Karpas-422 (cell line): ENCODE measurements at regions not wholly inside any gene's neighbourhood (a gene's known extent, or its start where the extent isn't known, plus 50 kb on each side); places are given as distances from the start of the nearest gene placed in this dataset.

Experiments
- DNase-seq: peaks from one replicate; pipeline ENCODE4 v3.0.0-alpha.2; 2015
- H2AFZ ChIP-seq: fragments of 200-600 bp; sonication (generic); 2 replicates; pipeline ENCODE4 v1.6.1; 2014; ENCODE audit warnings: antibody characterized with exemption, low read length, mixed read lengths
- H3K27ac ChIP-seq: fragments of 200-600 bp; sonication (generic); 2 replicates; pipeline ENCODE4 v1.5.1; 2014; ENCODE audit warnings: mild to moderate bottlenecking, low read length, moderate library complexity
- H3K27me3 ChIP-seq: fragments of 200-600 bp; sonication (generic); 2 replicates; pipeline ENCODE4 v1.6.1; 2014; ENCODE audit warnings: low read length, mixed read lengths
- H3K36me3 ChIP-seq: fragments of 200-600 bp; sonication (generic); 2 replicates; pipeline ENCODE4 v1.6.1; 2014; ENCODE audit warnings: low read length, mixed read lengths; ENCODE audit not compliant: insufficient read depth
- H3K4me1 ChIP-seq: fragments of 200-600 bp; sonication (generic); 2 replicates; pipeline ENCODE4 v1.6.1; 2014; ENCODE audit warnings: mild to moderate bottlenecking, low read length, mixed read lengths
- H3K4me2 ChIP-seq: fragments of 200-600 bp; sonication (generic); 2 replicates; pipeline ENCODE4 v1.6.1; 2014; ENCODE audit warnings: low read length, low read depth, mild to moderate bottlenecking; ENCODE audit not compliant: poor library complexity, severe bottlenecking
- H3K4me3 ChIP-seq: fragments of 200-600 bp; sonication (generic); 2 replicates; pipeline ENCODE4 v1.5.1; 2014; ENCODE audit warnings: mild to moderate bottlenecking, antibody characterized with exemption, low read length, mixed read lengths
- H3K79me2 ChIP-seq: fragments of 200-600 bp; sonication (generic); 2 replicates; pipeline ENCODE4 v1.6.1; 2014; ENCODE audit warnings: mild to moderate bottlenecking, low read length, mixed read lengths
- H3K9ac ChIP-seq: fragments of 200-600 bp; sonication (generic); 2 replicates; pipeline ENCODE4 v1.6.0; 2014; ENCODE audit warnings: low read length
- H3K9me2 ChIP-seq: fragments of 200-600 bp; sonication (generic), shearing (Covaris generic); replicated peaks from 2 replicates; pipeline ENCODE4 v1.6.0; 2014; ENCODE audit warnings: mild to moderate bottlenecking, low read length, moderate library complexity; ENCODE audit not compliant: insufficient read depth
- H3K9me3 ChIP-seq: fragments of 300-700, 200-600 bp; sonication (generic); 2 replicates; pipeline ENCODE4 v1.6.1; 2014; ENCODE audit warnings: low read length, mixed read lengths
- H4K20me1 ChIP-seq: fragments of 200-600 bp; sonication (generic); 2 replicates; pipeline ENCODE4 v1.6.1; 2014; ENCODE audit warnings: mild to moderate bottlenecking, antibody characterized with exemption, low read length, low read depth; ENCODE audit not compliant: insufficient read depth

DNA sequence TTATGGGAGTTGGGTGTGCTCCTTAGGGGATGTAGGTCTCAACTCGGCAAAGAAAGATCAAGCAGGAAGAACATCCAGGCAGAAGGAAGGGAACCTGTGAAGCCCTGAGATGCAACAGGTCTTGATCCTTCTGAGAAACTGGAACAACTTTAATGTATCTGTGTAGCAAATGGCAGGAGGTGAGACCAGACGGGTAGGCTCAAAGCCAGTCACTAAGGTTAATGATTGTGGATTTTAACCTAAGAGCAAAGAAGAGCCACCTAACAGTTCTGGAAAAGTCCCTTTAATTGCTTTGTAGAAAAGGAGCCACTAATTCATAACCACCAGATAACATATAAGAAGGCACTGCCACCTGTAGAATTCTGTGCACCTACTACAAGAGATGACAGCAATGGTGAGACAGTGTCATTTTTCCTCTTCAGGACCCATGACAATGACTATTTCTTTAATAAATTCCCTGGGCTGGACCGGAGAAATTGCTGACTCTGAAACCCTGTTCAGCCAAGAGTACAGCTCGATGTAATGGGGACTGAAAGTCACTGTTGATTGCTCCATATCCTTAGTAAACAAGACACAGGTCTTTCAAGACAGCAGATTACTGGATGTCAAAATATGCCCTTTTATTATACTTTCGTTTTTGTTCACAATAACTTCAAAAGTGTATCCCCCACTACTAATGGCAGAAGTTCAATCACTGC is 326.2 kb downstream of the CBLN4 start:
- H2AFZ ChIP-seq, result no peak overlapping the region
- H3K9me3 ChIP-seq, result peaks cover 25% of the 10 kb centered on the region
- no peaks in the 10 kb centered on the region for H3K4me1 ChIP-seq
- H3K79me2 ChIP-seq, result no peaks in the 10 kb centered on the region
- H3K4me2 ChIP-seq, result no peak overlapping the region
- no peaks in the 10 kb centered on the region for H3K27me3 ChIP-seq
- DNase-seq, result no peak
- no peak overlapping the region for H3K9ac ChIP-seq
- H4K20me1 ChIP-seq, result no peaks in the 10 kb centered on the region
- no peaks in the 10 kb centered on the region for H3K9me2 ChIP-seq
- no peaks in the 10 kb centered on the region for H3K36me3 ChIP-seq
- H3K4me3 ChIP-seq, result no peak overlapping the region
- H3K27ac ChIP-seq, result no peak overlapping the region

DNA sequence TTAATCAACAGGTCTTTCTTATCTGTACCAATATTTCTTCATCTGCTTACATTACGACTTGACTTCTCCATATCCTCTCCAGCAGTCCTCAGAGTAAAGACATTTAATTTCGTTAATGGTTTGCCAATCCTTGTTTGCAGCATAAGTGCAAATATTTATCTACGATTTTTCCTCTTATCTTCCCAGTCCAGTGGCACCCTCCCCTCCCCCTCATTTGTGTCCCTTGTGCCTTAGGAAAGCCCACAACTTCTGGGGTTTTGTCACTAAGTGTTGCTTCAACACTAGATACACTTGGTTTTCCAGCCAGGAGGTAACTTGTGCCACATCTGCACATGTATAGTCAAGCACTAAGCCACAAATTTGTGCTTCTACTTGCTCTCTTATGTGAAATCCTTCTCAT is 327.2 kb downstream of the CBLN4 start:
- Histone ChIP-seq H3K9me3 (peaks cover 25% of the 10 kb centered on the region), H3K4me3 (no peak overlapping the region), H3K9me2 (no peaks in the 10 kb centered on the region), H3K79me2 (no peaks in the 10 kb centered on the region), H3K4me2 (no peak overlapping the region), H3K27me3 (no peaks in the 10 kb centered on the region), H4K20me1 (no peaks in the 10 kb centered on the region), H3K4me1 (no peaks in the 10 kb centered on the region), H2AFZ (no peak overlapping the region), H3K27ac (no peak overlapping the region), H3K36me3 (no peaks in the 10 kb centered on the region), H3K9ac (no peak overlapping the region)
- no peak for DNase-seq

DNA sequence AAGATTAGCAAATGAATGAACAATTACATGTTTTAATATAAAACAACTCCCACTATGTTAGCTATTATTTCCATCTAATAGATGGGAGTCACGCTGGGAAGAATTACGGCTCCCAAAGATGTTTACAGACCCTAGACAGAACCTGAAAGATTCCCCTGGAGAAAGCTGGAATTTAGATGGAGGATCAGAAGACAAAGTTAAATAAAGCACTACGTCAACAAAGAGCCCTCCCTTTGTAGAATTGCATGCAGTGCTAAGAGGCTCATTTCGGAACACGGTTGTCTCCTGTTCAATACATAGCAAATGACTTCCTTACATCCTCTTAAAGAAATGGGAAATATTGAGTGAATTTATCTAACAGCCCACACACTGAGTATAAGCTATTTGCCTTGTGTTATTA is 328.3 kb downstream of the CBLN4 start:
- no peak for DNase-seq
- Histone ChIP-seq H4K20me1 (no peaks in the 10 kb centered on the region), H2AFZ (no peak overlapping the region), H3K79me2 (no peaks in the 10 kb centered on the region), H3K36me3 (no peaks in the 10 kb centered on the region), H3K9me2 (no peaks in the 10 kb centered on the region), H3K9me3 (peaks cover 27% of the 10 kb centered on the region), H3K27me3 (no peaks in the 10 kb centered on the region), H3K4me2 (no peak overlapping the region), H3K4me1 (no peaks in the 10 kb centered on the region), H3K9ac (no peak overlapping the region), H3K4me3 (no peak overlapping the region), H3K27ac (no peak overlapping the region)

DNA sequence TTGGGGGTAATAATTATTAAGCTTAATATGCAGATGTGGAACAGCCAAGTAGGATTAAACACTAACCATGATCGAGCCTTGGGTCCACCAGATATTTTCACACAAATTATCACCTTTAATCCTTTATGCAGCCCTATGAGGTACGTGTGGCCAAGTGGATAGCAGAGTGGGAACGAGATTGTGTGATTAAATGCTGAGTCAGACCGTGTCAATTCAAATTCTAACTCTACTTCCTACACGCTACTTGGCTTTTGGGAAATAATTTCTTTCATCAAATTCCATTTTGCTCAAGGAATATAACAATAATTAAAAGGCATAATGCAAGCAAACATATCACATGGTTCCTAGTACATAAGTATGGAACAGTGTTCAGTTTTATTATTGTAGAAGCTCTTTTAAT is 329.2 kb downstream of the CBLN4 start:
- H3K27me3 ChIP-seq, result no peaks in the 10 kb centered on the region
- no peaks in the 10 kb centered on the region for H3K4me1 ChIP-seq
- H3K79me2 ChIP-seq, result no peaks in the 10 kb centered on the region
- H3K9me3 ChIP-seq, result peaks cover 29% of the 10 kb centered on the region
- no peak for DNase-seq
- no peaks in the 10 kb centered on the region for H4K20me1 ChIP-seq
- H3K9me2 ChIP-seq, result no peaks in the 10 kb centered on the region
- no peak overlapping the region for H3K27ac ChIP-seq
- H3K36me3 ChIP-seq, result no peaks in the 10 kb centered on the region
- no peak overlapping the region for H3K4me2 ChIP-seq
- no peak overlapping the region for H3K4me3 ChIP-seq
- no peak overlapping the region for H3K9ac ChIP-seq
- no peak overlapping the region for H2AFZ ChIP-seq

DNA sequence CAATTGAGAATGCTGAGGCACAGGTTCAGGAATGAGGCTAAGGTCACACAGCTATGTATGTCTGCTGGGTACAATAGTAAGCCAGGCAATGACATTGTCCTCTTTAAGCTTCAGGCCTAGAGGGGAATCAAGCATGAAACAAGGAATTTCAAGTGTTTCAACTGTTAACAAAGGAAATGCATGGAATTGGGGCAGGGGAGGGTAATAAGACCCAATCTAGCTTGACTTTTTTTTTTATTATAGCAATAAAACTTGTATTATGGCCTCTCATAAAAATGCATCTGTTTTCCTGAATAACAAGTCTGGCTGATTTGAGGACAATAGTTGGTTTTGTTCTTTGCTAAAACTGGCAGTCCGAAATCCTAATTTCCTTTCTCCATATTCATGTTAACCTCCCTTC is 336.7 kb downstream of the CBLN4 start:
- H4K20me1 ChIP-seq, result no peaks in the 10 kb centered on the region
- H3K9me2 ChIP-seq, result no peaks in the 10 kb centered on the region
- no peak for DNase-seq
- H3K9ac ChIP-seq, result no peak overlapping the region
- peaks cover 17% of the 10 kb centered on the region for H3K9me3 ChIP-seq
- H2AFZ ChIP-seq, result no peak overlapping the region
- no peaks in the 10 kb centered on the region for H3K4me1 ChIP-seq
- H3K4me3 ChIP-seq, result no peak overlapping the region
- no peaks in the 10 kb centered on the region for H3K79me2 ChIP-seq
- no peaks in the 10 kb centered on the region for H3K36me3 ChIP-seq
- no peak overlapping the region for H3K27ac ChIP-seq
- no peak overlapping the region for H3K4me2 ChIP-seq
- H3K27me3 ChIP-seq, result no peaks in the 10 kb centered on the region

DNA sequence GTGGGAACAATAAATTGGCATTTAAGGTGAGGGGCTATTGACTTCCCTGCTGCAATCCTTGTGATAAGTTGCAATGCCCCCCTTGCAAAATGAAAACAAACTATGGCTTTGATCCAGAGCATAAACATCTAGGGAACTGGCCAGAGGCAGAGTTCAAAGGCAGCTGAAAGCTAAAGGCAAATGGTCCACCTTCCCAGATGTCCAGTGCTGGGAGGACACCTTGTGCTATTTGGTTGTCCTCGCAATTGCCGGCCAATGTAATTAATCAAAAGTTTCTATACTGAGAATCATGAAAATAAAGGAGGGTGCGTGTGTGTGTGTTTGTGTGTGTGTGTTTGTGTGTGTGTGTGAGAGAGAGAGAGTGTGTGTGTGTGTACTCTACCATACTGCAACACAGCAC is 337.4 kb downstream of the CBLN4 start:
- H2AFZ ChIP-seq, result no peak overlapping the region
- H3K4me2 ChIP-seq, result no peak overlapping the region
- H3K36me3 ChIP-seq, result no peaks in the 10 kb centered on the region
- H3K27me3 ChIP-seq, result no peaks in the 10 kb centered on the region
- no peak for DNase-seq
- H3K9me3 ChIP-seq, result peaks cover 17% of the 10 kb centered on the region
- H3K79me2 ChIP-seq, result no peaks in the 10 kb centered on the region
- no peaks in the 10 kb centered on the region for H3K4me1 ChIP-seq
- H3K27ac ChIP-seq, result no peak overlapping the region
- H4K20me1 ChIP-seq, result no peaks in the 10 kb centered on the region
- H3K4me3 ChIP-seq, result no peak overlapping the region
- no peaks in the 10 kb centered on the region for H3K9me2 ChIP-seq
- H3K9ac ChIP-seq, result no peak overlapping the region

DNA sequence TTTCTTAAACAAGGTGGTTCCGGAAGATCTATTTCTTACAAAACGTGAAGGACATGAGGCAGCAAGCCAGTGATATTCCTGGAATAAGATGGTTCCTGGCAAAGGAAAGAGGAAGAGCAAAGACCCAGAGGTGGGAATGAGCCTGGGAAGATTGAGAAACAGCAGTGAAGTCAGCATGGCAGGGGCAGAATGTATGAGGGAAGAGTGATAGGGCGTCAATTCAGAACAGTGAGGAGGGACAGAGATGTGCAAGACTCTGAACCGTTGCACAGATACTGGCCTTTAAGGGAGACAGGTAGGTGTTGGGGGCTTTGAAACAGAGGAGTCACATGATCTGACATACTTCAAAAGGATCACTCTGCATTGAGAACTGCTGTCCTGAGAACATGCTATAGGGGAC is 338.3 kb downstream of the CBLN4 start:
- Histone ChIP-seq H3K9ac (no peak overlapping the region), H4K20me1 (no peaks in the 10 kb centered on the region), H3K36me3 (no peaks in the 10 kb centered on the region), H3K4me2 (no peak overlapping the region), H3K9me3 (peaks cover 14% of the 10 kb centered on the region), H3K4me3 (no peak overlapping the region), H3K79me2 (no peaks in the 10 kb centered on the region), H3K27me3 (no peaks in the 10 kb centered on the region), H3K27ac (no peak overlapping the region), H2AFZ (no peak overlapping the region), H3K4me1 (no peaks in the 10 kb centered on the region), H3K9me2 (no peaks in the 10 kb centered on the region)
- no peak for DNase-seq

DNA sequence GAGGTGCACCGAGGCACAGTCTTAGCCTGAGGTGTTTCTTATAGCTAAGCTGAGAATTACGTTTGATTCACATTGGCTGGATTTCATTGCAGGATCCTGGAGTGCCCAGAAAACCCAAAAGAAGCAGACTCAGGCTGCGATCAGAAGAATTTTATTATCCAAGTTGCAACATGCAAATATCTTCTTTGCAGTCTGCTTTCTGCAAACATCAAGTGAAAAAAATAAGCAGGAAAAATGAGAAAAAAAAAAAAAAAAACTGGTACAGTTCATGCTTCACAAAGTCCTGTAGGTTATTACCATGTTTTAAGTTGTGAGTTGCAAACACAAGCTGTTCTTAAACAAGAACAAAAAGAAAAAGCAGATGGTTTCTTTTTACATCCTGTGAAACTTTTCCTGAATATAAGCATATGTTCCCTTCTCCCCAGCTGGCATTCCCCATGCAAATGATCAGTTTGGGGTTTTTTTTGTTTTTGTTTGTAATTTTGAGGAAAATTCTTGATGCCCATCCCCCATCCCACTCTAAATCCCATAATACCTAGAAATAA is 349.0 kb downstream of the CBLN4 start:
- Histone ChIP-seq H3K36me3 (no peaks in the 10 kb centered on the region), H3K4me3 (no peak overlapping the region), H3K4me2 (no peak overlapping the region), H3K9ac (no peak overlapping the region), H3K4me1 (no peaks in the 10 kb centered on the region), H3K9me2 (no peaks in the 10 kb centered on the region), H4K20me1 (no peaks in the 10 kb centered on the region), H3K79me2 (no peaks in the 10 kb centered on the region), H2AFZ (no peak overlapping the region), H3K9me3 (peaks cover 40% of the 10 kb centered on the region), H3K27ac (no peak overlapping the region), H3K27me3 (no peaks in the 10 kb centered on the region)
- DNase-seq, result no peak
